Spleen (tissue), 11 donors: ENCODE measurements at regions not wholly inside any gene's neighbourhood (a gene's known extent, or its start where the extent isn't known, plus 50 kb on each side); places are given as distances from the start of the nearest gene placed in this dataset.

Source experiments
- DNase-seq: peaks from one replicate; pipeline ENCODE4 v3.0.0-alpha.2; 2020
- H3K27ac ChIP-seq, 8 donors: fragments of 200-600 bp; sonication (generic) in 7 of 8; 1 replicate in 4 of 8; 2 replicates in 4 of 8; pipeline versions ENCODE4 v1.5.0 to v1.8.0; 2016 to 2021; ENCODE audit warnings: inconsistent platforms in 4 of 8, mild to moderate bottlenecking in 4 of 8, moderate library complexity in 1 of 8
- H3K27me3 ChIP-seq, 7 donors: fragments of 200-600 bp; sonication (generic) in 6 of 7; replicated peaks in 1 of 7; 1 replicate in 4 of 7; 2 replicates in 3 of 7; pipeline versions ENCODE4 v1.5.0 to v1.8.0; 2016 to 2021; ENCODE audit warnings: inconsistent platforms in 3 of 7, mild to moderate bottlenecking in 1 of 7
- H3K36me3 ChIP-seq, 6 donors: fragments of 200-600 bp; sonication (generic) in 5 of 6; 1 replicate in 4 of 6; 2 replicates in 2 of 6; pipeline versions ENCODE4 v1.5.0 to v1.8.0; 2016 to 2021; ENCODE audit warnings: inconsistent platforms in 2 of 6
- H3K4me1 ChIP-seq, 6 donors: fragments of 200-600 bp; sonication (generic) in 5 of 6; 1 replicate in 3 of 6; 2 replicates in 3 of 6; pipeline versions ENCODE4 v1.5.0 to v1.8.0; 2016 to 2021; ENCODE audit warnings: inconsistent platforms in 3 of 6
- H3K4me3 ChIP-seq, 8 donors: fragments of 200-600 bp; sonication (generic) in 7 of 8; 1 replicate in 4 of 8; 2 replicates in 4 of 8; pipeline versions ENCODE4 v1.5.0 to v1.8.0; 2016 to 2021; ENCODE audit warnings: inconsistent platforms in 4 of 8, mild to moderate bottlenecking in 4 of 8, moderate library complexity in 2 of 8
- H3K9me3 ChIP-seq, 8 donors: fragments of 200-600 bp; sonication (generic) in 7 of 8; 1 replicate in 4 of 8; 2 replicates in 4 of 8; pipeline versions ENCODE4 v1.5.0 to v1.8.0; 2016 to 2021; ENCODE audit warnings: inconsistent platforms in 4 of 8
- POLR2A ChIP-seq, 3 donors: fragments of 450-650 bp; IDR thresholded peaks; one replicate each; pipeline ENCODE4 v1.5.1; 2017; ENCODE audit warnings: antibody characterized with exemption in 3 of 3, mild to moderate bottlenecking in 1 of 3
- POLR2AphosphoS5 ChIP-seq, 3 donors: sonication (generic); formaldehyde crosslinking; IDR thresholded peaks; one replicate each; pipeline ENCODE4 v1.5.1; 2017; ENCODE audit warnings: antibody characterized with exemption in 3 of 3
- WGBS, 5 donors: extraction: QIAGEN DNeasy Blood & Tissue Kit in 3 of 5; methylation state at CpG; one replicate each; pipeline versions ENCODE4 v1.1.5 to v1.1.7; 2013 to 2018; 5-methylcytosine and 5-hydroxymethylcytosine counted together
- intact Hi-C: fragments of 100-400 bp; cut with DNase I; formaldehyde crosslinking; loops from one replicate; pipeline ENCODE4 v1.15.0; 2023; ENCODE audit warnings: low total_unique reads
- TF ChIP-seq, protein P1 (sequence below), 11 experiments: fragments of 200-600 bp in 7 of 11; fragments of 450-650 bp in 4 of 11; sonication (generic) in 4 of 11; IDR thresholded peaks in 8 of 11; conservative IDR thresholded peaks in 3 of 11; 1 replicate in 7 of 11; 2 replicates in 4 of 11; pipeline versions ENCODE4 v1.4.0 to v1.8.0; 2016 to 2021; ENCODE audit warnings: antibody characterized with exemption in 11 of 11, inconsistent platforms in 4 of 11, mild to moderate bottlenecking in 1 of 11
- donor health status: healthy with polysubstance abuse.
- donor health status: DM: no; HTN: no; CAD: no; lungs with moderate emphysema.
- donor health status: DM: no; HTN: no; CAD: no.
- donor health status: Bipolar disorder and iron deficiency.
- donor health status: healthy.
- donor health status: DM: no; HTN: no; CAD: no.
- donor health status: DM: yes; HTN: yes; CAD: no.

DNA sequence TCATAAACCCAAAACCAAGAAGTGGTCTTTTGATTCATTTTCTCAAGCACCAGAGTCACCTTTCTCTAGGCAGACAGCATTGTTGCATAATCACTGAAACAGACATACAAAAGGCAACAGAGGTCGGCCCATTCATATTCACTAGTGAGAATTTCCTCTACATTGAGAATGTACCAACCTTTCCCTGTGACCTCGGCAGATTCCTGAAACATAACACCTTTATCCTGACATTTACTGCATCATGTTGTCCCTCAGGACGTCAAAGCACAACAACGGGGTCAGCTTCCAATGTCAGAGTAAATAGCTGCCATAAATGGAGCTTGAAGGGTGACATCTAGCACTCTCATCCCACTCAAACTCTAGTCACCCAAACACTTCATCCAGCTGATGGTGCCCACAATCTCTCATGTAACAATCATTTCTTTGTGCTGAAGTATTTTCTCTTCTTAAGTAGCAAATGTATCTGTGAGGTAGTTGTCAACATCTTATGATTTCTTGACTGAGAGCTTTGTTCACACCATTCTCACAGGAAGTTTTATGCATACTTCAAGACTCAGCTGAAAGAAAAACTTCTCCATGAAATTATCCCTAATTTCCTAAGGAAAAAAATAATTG is 802.6 kb upstream of the CHAC2 start:
- TF ChIP-seq, protein P1, sequence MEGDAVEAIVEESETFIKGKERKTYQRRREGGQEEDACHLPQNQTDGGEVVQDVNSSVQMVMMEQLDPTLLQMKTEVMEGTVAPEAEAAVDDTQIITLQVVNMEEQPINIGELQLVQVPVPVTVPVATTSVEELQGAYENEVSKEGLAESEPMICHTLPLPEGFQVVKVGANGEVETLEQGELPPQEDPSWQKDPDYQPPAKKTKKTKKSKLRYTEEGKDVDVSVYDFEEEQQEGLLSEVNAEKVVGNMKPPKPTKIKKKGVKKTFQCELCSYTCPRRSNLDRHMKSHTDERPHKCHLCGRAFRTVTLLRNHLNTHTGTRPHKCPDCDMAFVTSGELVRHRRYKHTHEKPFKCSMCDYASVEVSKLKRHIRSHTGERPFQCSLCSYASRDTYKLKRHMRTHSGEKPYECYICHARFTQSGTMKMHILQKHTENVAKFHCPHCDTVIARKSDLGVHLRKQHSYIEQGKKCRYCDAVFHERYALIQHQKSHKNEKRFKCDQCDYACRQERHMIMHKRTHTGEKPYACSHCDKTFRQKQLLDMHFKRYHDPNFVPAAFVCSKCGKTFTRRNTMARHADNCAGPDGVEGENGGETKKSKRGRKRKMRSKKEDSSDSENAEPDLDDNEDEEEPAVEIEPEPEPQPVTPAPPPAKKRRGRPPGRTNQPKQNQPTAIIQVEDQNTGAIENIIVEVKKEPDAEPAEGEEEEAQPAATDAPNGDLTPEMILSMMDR (IDR thresholded peaks at IDR 0.05 in 8 of 11, conservative IDR thresholded peaks at IDR 0.05 in 3 of 11) = no peak
- no peak for TF ChIP-seq POLR2AphosphoS5 (IDR thresholded peaks at IDR 0.05)
- TF ChIP-seq POLR2A (IDR thresholded peaks at IDR 0.05) = no peak
- no peaks in the 10 kb centered on the region for H3K4me1 ChIP-seq
- WGBS, 5 donors = 49 to 73% (median 68%) methylated on average over 4 of the region's 4 CpGs

DNA sequence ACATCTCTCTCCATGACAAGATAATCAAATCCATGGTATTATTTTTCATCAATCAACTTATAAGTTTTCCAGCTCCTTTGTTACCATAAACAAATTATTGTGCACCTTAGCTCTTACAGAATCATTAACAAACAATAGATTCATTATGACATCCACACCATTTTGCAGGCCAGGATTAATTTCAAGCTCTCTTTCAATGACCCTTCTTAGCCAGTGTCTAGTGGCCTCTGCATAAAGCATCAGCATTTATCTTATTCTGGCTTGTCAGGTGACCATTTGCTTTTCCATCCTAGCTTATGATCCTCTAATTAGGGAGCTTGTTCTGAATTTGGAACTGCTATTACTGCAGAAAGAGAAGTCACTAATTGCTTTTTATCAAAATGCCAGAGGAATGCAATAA is 806.2 kb upstream of the CHAC2 start:
- Histone ChIP-seq H3K27ac (no peak overlapping the region), H3K4me1 (no peaks in the 10 kb centered on the region), H3K9me3 (no peaks in the 10 kb centered on the region), H3K4me3 (no peak overlapping the region), H3K27me3 (no peaks in the 10 kb centered on the region), H3K36me3 (no peaks in the 10 kb centered on the region)
- TF ChIP-seq POLR2AphosphoS5 (IDR thresholded peaks at IDR 0.05) (no peak), POLR2A (IDR thresholded peaks at IDR 0.05) (no peak)
- TF ChIP-seq, protein P1 (IDR thresholded peaks at IDR 0.05 in 8 of 11, conservative IDR thresholded peaks at IDR 0.05 in 3 of 11) = no peak
- intact Hi-C loops = no loop called here
- DNase-seq = no peak

More for the DNA sequence above, 802.6 kb upstream of the CHAC2 start:
- Histone ChIP-seq H3K4me3 (no peak overlapping the region), H3K27ac (no peak overlapping the region), H3K36me3 (no peaks in the 10 kb centered on the region), H3K9me3 (no peaks in the 10 kb centered on the region), H3K27me3 (no peaks in the 10 kb centered on the region)
- no peak for DNase-seq
- intact Hi-C loops = no loop called here

DNA sequence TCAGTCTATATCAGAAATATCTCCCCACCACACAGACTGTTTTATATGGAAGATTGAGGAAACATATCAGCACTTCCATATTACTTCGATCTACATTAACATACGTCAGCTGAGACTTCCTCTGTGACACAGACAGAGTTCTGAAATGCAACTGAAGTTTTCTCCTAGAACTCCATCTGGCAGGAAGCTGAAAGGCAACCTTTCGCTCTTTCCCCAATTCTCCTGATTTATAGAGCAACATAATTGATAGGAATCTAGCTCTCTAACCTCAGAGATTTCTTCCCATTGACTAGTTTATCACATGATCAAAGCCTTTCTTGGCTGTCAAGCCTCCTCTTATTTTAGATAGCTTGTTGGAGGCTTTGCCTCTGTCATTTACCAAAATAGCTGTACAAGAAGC is 806.7 kb upstream of the CHAC2 start:
- DNase-seq = no peak
- Histone ChIP-seq H3K4me3 (no peak overlapping the region), H3K27me3 (no peaks in the 10 kb centered on the region), H3K4me1 (no peaks in the 10 kb centered on the region), H3K36me3 (no peaks in the 10 kb centered on the region), H3K9me3 (no peaks in the 10 kb centered on the region), H3K27ac (no peak overlapping the region)
- intact Hi-C loops = no loop called here
- no peak for TF ChIP-seq POLR2A (IDR thresholded peaks at IDR 0.05)
- TF ChIP-seq POLR2AphosphoS5 (IDR thresholded peaks at IDR 0.05) = no peak
- TF ChIP-seq, protein P1 (IDR thresholded peaks at IDR 0.05 in 8 of 11, conservative IDR thresholded peaks at IDR 0.05 in 3 of 11) = no peak
- WGBS, 5 donors = 31 to 43% (median 37%) methylated on average over 3 of the region's 3 CpGs

DNA sequence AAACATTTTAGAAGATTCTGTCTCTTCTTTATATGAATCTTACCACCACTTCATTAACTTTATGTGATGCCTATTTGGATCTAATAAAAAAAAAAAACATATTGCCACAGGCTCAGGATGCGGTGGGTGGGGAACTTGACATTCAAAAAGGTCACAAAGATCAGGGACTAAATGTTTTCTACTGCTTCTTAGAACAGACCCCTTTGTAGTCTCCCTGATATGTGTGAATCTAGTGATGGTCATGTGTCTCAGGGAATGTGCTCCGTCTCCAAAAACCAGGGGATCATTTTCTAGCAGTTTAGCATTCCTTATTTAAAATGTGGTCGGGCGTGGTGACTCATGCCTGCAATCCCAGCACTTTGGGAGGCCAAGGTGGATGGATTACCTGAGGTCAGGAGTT is 807.8 kb upstream of the CHAC2 start:
- Histone ChIP-seq H3K9me3 (no peaks in the 10 kb centered on the region), H3K4me1 (no peaks in the 10 kb centered on the region), H3K4me3 (no peak overlapping the region), H3K27ac (no peak overlapping the region), H3K36me3 (no peaks in the 10 kb centered on the region), H3K27me3 (no peaks in the 10 kb centered on the region)
- intact Hi-C loops = no loop called here
- TF ChIP-seq, protein P1 (IDR thresholded peaks at IDR 0.05 in 8 of 11, conservative IDR thresholded peaks at IDR 0.05 in 3 of 11) = no peak
- 74 to 91% (median 78%) methylated on average over 4 of the region's 4 CpGs for WGBS, 5 donors
- no peak for DNase-seq
